Lung (tissue), 11 donors: ENCODE measurements at regions not wholly inside any gene's neighbourhood (a gene's known extent, or its start where the extent isn't known, plus 50 kb on each side); places are given as distances from the start of the nearest gene placed in this dataset.

ENCODE experiments used
- ATAC-seq: fragments of 200-7000 bp; cut with Tn5 transposase; one replicate; pipeline ENCODE4 v1.9.1; 2020; ENCODE audit warnings: moderate number of reproducible peaks; ENCODE audit not compliant: insufficient read depth, low FRiP score
- DNase-seq, 3 donors: peaks; one replicate each; pipeline ENCODE4 v3.0.0-alpha.2; 2013 to 2017
- H3K27ac ChIP-seq, 2 donors: one replicate each; pipeline ENCODE4 v1.5.1; 2013; ENCODE audit warnings: mild to moderate bottlenecking in 2 of 2, moderate library complexity in 2 of 2, control low read depth in 1 of 2, inconsistent platforms in 1 of 2, low read depth in 1 of 2, low read length in 1 of 2
- H3K27me3 ChIP-seq, 3 donors: one replicate each; pipeline ENCODE4 v1.5.1; 2013; ENCODE audit warnings: low read length in 2 of 3; ENCODE audit not compliant: control insufficient read depth in 3 of 3, insufficient read depth in 3 of 3
- H3K36me3 ChIP-seq, 4 donors: one replicate each; pipeline ENCODE4 v1.5.1; 2013; ENCODE audit warnings: low read length in 4 of 4, mild to moderate bottlenecking in 1 of 4, moderate library complexity in 1 of 4; ENCODE audit not compliant: control insufficient read depth in 4 of 4, insufficient read depth in 4 of 4
- H3K4me1 ChIP-seq, 5 donors: one replicate each; pipeline ENCODE4 v1.5.1; 2013; ENCODE audit warnings: low read length in 5 of 5, mild to moderate bottlenecking in 2 of 5, moderate library complexity in 1 of 5; ENCODE audit not compliant: control insufficient read depth in 5 of 5, insufficient read depth in 5 of 5
- H3K4me3 ChIP-seq: one replicate; pipeline ENCODE4 v1.5.1; 2013; ENCODE audit warnings: mild to moderate bottlenecking, control low read depth, moderate library complexity
- H3K9ac ChIP-seq, 2 donors: one replicate each; pipeline ENCODE4 v1.5.1; 2013; ENCODE audit warnings: low read length in 2 of 2, control low read depth in 1 of 2; ENCODE audit not compliant: insufficient read depth in 1 of 2
- H3K9me3 ChIP-seq, 4 donors: one replicate each; pipeline ENCODE4 v1.5.1; 2013; ENCODE audit warnings: low read length in 3 of 4, mild to moderate bottlenecking in 1 of 4, moderate library complexity in 1 of 4; ENCODE audit not compliant: control insufficient read depth in 4 of 4, insufficient read depth in 3 of 4
- CTCF ChIP-seq: IDR thresholded peaks from 2 replicates; pipeline ENCODE4 v1.5.1; 2012; ENCODE audit warnings: mild to moderate bottlenecking; ENCODE audit errors: control extremely low read depth, extremely low read depth
- WGBS, 2 donors: extraction: QIAGEN DNeasy Blood & Tissue Kit; methylation state at CpG; one replicate each; pipeline ENCODE4 v1.1.7; 2013; 5-methylcytosine and 5-hydroxymethylcytosine counted together
- donor health status: control.
- donor health status: control.
- donor health status: Bipolar disorder and iron deficiency.
- donor health status: healthy.
- donor health status: DM: yes; HTN: yes; CAD: no.

GRCh38 chr12:20142316-20142715 is 226.0 kb upstream of the PDE3A start:
- Histone ChIP-seq H3K27ac (no peak overlapping the region), H3K9ac (no peak overlapping the region), H3K36me3 (no peaks in the 10 kb centered on the region), H3K4me3 (no peak overlapping the region), H3K27me3 (no peaks in the 10 kb centered on the region), H3K4me1 (no peaks in the 10 kb centered on the region), H3K9me3 (no peaks in the 10 kb centered on the region)
- DNase-seq (peak in 1 of 3 donors; percentile 24), ATAC-seq (no peak)
- TF ChIP-seq CTCF = no peak
- WGBS, 2 donors = 79 to 94% methylated on average over 1 of the region's 1 CpG

DNA sequence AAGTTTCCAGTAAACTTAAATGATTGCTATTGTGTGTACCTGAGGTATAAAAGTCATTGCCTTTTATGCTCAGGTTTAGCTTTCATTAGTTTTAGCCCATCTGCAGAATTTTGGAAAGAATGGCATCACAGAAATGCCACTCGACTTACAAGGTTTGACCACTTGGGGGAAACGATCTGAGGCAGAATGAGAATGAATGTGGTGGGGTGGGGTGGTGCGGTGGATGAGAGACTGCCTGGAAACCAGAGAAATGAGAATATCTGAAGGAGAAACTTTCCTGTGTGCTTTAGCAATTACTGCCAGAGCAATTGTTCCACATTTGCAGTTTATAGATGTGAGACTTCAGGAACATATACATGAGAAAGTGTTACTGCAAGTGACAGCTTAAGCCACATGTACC is 225.4 kb upstream of the PDE3A start:
- WGBS, 2 donors = 53 to 64% methylated on average over 3 of the region's 3 CpGs
- ATAC-seq = no peak
- no peak for TF ChIP-seq CTCF
- Histone ChIP-seq H3K4me1 (no peaks in the 10 kb centered on the region), H3K9me3 (no peaks in the 10 kb centered on the region), H3K27ac (no peak overlapping the region), H3K4me3 (no peak overlapping the region), H3K9ac (no peak overlapping the region), H3K36me3 (no peaks in the 10 kb centered on the region), H3K27me3 (no peaks in the 10 kb centered on the region)
- DNase-seq = peak in 1 of 3 donors; percentile 16

DNA sequence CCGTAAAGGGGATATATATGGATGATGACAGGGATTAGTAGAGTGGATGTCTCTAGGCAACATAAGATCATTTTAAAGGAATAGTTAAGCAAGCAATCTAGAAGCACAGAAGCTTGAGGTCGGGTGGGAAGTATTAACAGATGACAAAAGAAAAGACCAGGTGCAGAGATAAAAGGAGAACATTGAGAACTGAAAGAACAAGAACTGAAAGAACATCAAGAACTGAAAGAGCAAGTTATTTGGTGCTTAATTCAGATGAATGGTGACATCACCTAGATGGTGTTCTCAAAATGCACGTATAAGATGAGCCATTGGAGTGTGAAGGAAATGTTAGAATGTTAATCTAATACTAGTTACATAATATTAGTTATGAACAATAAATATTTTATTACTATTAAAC is 224.0 kb upstream of the PDE3A start:
- no peak overlapping the region for H3K27ac ChIP-seq
- no peak for DNase-seq
- no peak for ATAC-seq
- no peak overlapping the region for H3K9ac ChIP-seq
- no peaks in the 10 kb centered on the region for H3K27me3 ChIP-seq
- H3K4me3 ChIP-seq = no peak overlapping the region
- no peak for TF ChIP-seq CTCF
- no peaks in the 10 kb centered on the region for H3K36me3 ChIP-seq
- H3K9me3 ChIP-seq = no peaks in the 10 kb centered on the region
- H3K4me1 ChIP-seq = no peaks in the 10 kb centered on the region
- 72 to 81% methylated on average over 3 of the region's 3 CpGs for WGBS, 2 donors

GRCh38 chr12:20148241-20148640 is 220.1 kb upstream of the PDE3A start:
- WGBS, 2 donors = 68 to 83% methylated on average over 1 of the region's 1 CpG
- ATAC-seq (no peak), DNase-seq (no peak)
- no peaks in the 10 kb centered on the region for H3K36me3 ChIP-seq
- peaks cover 0 to 3% (median 0%) of the 10 kb centered on the region in 5 donors for H3K4me1 ChIP-seq
- TF ChIP-seq CTCF = no peak
- peaks cover 0 to 2% (median 0%) of the 10 kb centered on the region in 4 donors for H3K9me3 ChIP-seq
- no peak overlapping the region for H3K27ac ChIP-seq
- no peaks in the 10 kb centered on the region for H3K27me3 ChIP-seq
- no peak overlapping the region for H3K9ac ChIP-seq
- H3K4me3 ChIP-seq = no peak overlapping the region
